K562 (cell line): ENCODE measurements at regions not wholly inside any gene's neighbourhood (a gene's known extent, or its start where the extent isn't known, plus 50 kb on each side); places are given as distances from the start of the nearest gene placed in this dataset.

Experiments
- ATAC-seq: fragments of 200-7000 bp; cut with Tn5 transposase; 3 replicates; pipeline ENCODE4 v1.9.1; 2020; ENCODE audit warnings: moderate library complexity
- BruUV-seq: library from RNA; stranded (reverse); fragments of 400-500 nt; replicated peaks from 2 replicates; lab custom pipeline; 2021; lab: Mats Ljungman, UMichigan
- CTCF ChIA-PET: fragments of 300-600 bp; formaldehyde crosslinking; extraction: SDS; loops from one replicate; lab custom pipeline; 2021; ENCODE audit warnings: low intra/inter-chr PET ratio; lab: Yijun Ruan, JAX
- POLR2A ChIA-PET: fragments of 300-600, 350-650 bp; sonication (Branson Sonifier 250); formaldehyde crosslinking; extraction: SDS; loops from one replicate; lab custom pipeline; 2021; ENCODE audit warnings: antibody characterized with exemption, inconsistent platforms; lab: Yijun Ruan, JAX
- DNase-seq, 4 experiments: peaks; one replicate each; pipeline versions ENCODE4 v3.0.0 to v3.0.0-alpha.2; 2011 to 2018; ENCODE audit warnings: low spot score in 3 of 4, mixed read lengths in 3 of 4; ENCODE audit errors: extremely low read depth in 1 of 4
- FAIRE-seq: peaks from 2 replicates; lab custom pipeline; 2011; peaks lifted over from hg19 to GRCh38; lab: Jason Lieb, UNC
- H2AFZ ChIP-seq: 2 replicates; pipeline ENCODE4 v1.6.0; 2011; ENCODE audit warnings: low read depth, low read length, control low read depth, inconsistent platforms
- H3K27ac ChIP-seq: fragments of 200-600 bp; 3 replicates; pipeline ENCODE4 v1.8.0; 2011; ENCODE audit warnings: low read depth, mild to moderate bottlenecking, control low read depth, inconsistent platforms, low read length, moderate library complexity, mixed read lengths; ENCODE audit errors: extremely low read depth
- H3K27me3 ChIP-seq, 2 experiments: fragments of 300-600 bp in 1 of 2; 2 replicates in 1 of 2; 3 replicates in 1 of 2; pipeline versions ENCODE4 v1.6.0 to v1.8.0; 2011; ENCODE audit warnings: inconsistent platforms in 2 of 2, low read length in 2 of 2, mild to moderate bottlenecking in 1 of 2, mixed read lengths in 1 of 2, moderate library complexity in 1 of 2; ENCODE audit not compliant: control insufficient read depth in 2 of 2, insufficient read depth in 2 of 2
- H3K36me3 ChIP-seq: fragments of 300-600 bp; 3 replicates; pipeline ENCODE4 v1.8.0; 2011; ENCODE audit warnings: mild to moderate bottlenecking, low read length, inconsistent platforms; ENCODE audit not compliant: control insufficient read depth, insufficient read depth
- H3K4me1 ChIP-seq, 2 experiments: fragments of 200-600 bp in 1 of 2; replicated peaks in 1 of 2; 2 replicates in 1 of 2; 3 replicates in 1 of 2; pipeline versions ENCODE4 v1.5.1 to v1.8.0; 2011; ENCODE audit warnings: inconsistent platforms in 2 of 2, low read length in 2 of 2, mild to moderate bottlenecking in 1 of 2, mixed read lengths in 1 of 2, moderate library complexity in 1 of 2; ENCODE audit not compliant: control insufficient read depth in 2 of 2, insufficient read depth in 2 of 2
- H3K4me2 ChIP-seq: 2 replicates; pipeline ENCODE4 v1.6.1; 2011; ENCODE audit warnings: low read length, control low read depth, inconsistent platforms, mixed read lengths; ENCODE audit not compliant: insufficient read depth
- H3K4me3 ChIP-seq: fragments of 200-600 bp; sonication (generic), shearing (Covaris generic); 2 replicates; pipeline ENCODE4 v1.5.1; 2016; ENCODE audit warnings: control low read depth, inconsistent platforms
- H3K79me2 ChIP-seq: fragments of 200-600 bp; 3 replicates; pipeline ENCODE4 v1.8.0; 2011; ENCODE audit warnings: low read length, inconsistent platforms; ENCODE audit not compliant: control insufficient read depth, insufficient read depth
- H3K9ac ChIP-seq, 2 experiments: 2 replicates each; pipeline versions ENCODE4 v1.6.0 to v1.6.1; 2011; ENCODE audit warnings: low read depth in 2 of 2, low read length in 2 of 2, control low read depth in 1 of 2, inconsistent platforms in 1 of 2, mild to moderate bottlenecking in 1 of 2, mixed read lengths in 1 of 2; ENCODE audit not compliant: insufficient read depth in 1 of 2
- H3K9me1 ChIP-seq: one replicate; pipeline ENCODE4 v1.6.0; 2011; ENCODE audit warnings: inconsistent platforms, mild to moderate bottlenecking, low read length, moderate library complexity; ENCODE audit not compliant: control insufficient read depth, insufficient read depth
- H3K9me3 ChIP-seq: replicated peaks from 2 replicates; pipeline ENCODE4 v1.5.1; 2011; ENCODE audit warnings: low read depth, low read length, inconsistent platforms; ENCODE audit not compliant: control insufficient read depth, insufficient read depth
- H4K20me1 ChIP-seq: replicated peaks from 2 replicates; pipeline ENCODE4 v1.6.1; 2011; ENCODE audit warnings: low read length, inconsistent platforms, mixed read lengths; ENCODE audit not compliant: control insufficient read depth, insufficient read depth
- ATF3 ChIP-seq, 2 experiments: fragments of 450-650 bp in 1 of 2; sonication (generic) in 1 of 2; formaldehyde crosslinking in 1 of 2; IDR thresholded peaks in 1 of 2; conservative IDR thresholded peaks in 1 of 2; 2 replicates each; pipeline versions ENCODE4 v1.6.1 to v1.8.1; 2016 to 2023; ENCODE audit warnings: mild to moderate bottlenecking in 2 of 2, moderate library complexity in 2 of 2, inconsistent platforms in 1 of 2, missing genetic modification reagents in 1 of 2
- DEAF1 ChIP-seq: fragments of 450-650 bp; formaldehyde crosslinking; IDR thresholded peaks from 2 replicates; pipeline ENCODE4 v1.4.0; 2020; ENCODE audit warnings: mild to moderate bottlenecking, moderate library complexity
- ETS2 ChIP-seq: IDR thresholded peaks from 2 replicates; pipeline ENCODE4 v1.6.1; 2016; ENCODE audit warnings: borderline replicate concordance, missing genetic modification characterization, mild to moderate bottlenecking, moderate library complexity, missing compliant biosample characterization; ENCODE audit not compliant: poor library complexity, severe bottlenecking
- FIP1L1 ChIP-seq: fragments of 200-400 bp; formaldehyde crosslinking; IDR thresholded peaks from 2 replicates; pipeline ENCODE4 v1.6.1; 2018; ENCODE audit warnings: mild to moderate bottlenecking, low read depth, low read length; ENCODE audit not compliant: poor library complexity, severe bottlenecking
- HIVEP1 ChIP-seq: fragments of 250-450 bp; sonication (Bioruptor Pico); IDR thresholded peaks from 2 replicates; pipeline ENCODE4 v1.4.0; 2020; ENCODE audit warnings: mild to moderate bottlenecking
- KHSRP ChIP-seq: fragments of 450-650 bp; IDR thresholded peaks from 2 replicates; pipeline ENCODE4 v1.6.1; 2017
- MBD2 ChIP-seq: sonication (generic); IDR thresholded peaks from 2 replicates; pipeline ENCODE4 v1.6.1; 2016; ENCODE audit warnings: low read depth, borderline replicate concordance
- NEUROD1 ChIP-seq: fragments of 150-350 bp; IDR thresholded peaks from 2 replicates; pipeline ENCODE4 v1.6.1; 2014; ENCODE audit warnings: borderline replicate concordance, low read length, low read depth; ENCODE audit not compliant: partially characterized antibody
- NUFIP1 ChIP-seq: fragments of 450-650 bp; IDR thresholded peaks from 2 replicates; pipeline ENCODE4 v1.6.1; 2018; ENCODE audit not compliant: partially characterized antibody
- RBFOX2 ChIP-seq: fragments of 200-400 bp; formaldehyde crosslinking; IDR thresholded peaks from 2 replicates; pipeline ENCODE4 v1.6.1; 2017; ENCODE audit warnings: low read depth, mild to moderate bottlenecking, low read length, moderate library complexity
- RBM17 ChIP-seq: fragments of 200-400 bp; formaldehyde crosslinking; IDR thresholded peaks from 2 replicates; pipeline ENCODE4 v1.6.1; 2017; ENCODE audit warnings: low read depth, mild to moderate bottlenecking, low read length, borderline replicate concordance
- SNRNP70 ChIP-seq: fragments of 200-400 bp; formaldehyde crosslinking; optimal IDR thresholded peaks from 2 replicates; pipeline ENCODE3; 2017; ENCODE audit warnings: low read depth, low read length
- TAF1 ChIP-seq: IDR thresholded peaks from 2 replicates; pipeline ENCODE4 v1.6.1; 2011; ENCODE audit warnings: mild to moderate bottlenecking, low read length, moderate library complexity; ENCODE audit not compliant: insufficient read depth, control insufficient read depth, severe bottlenecking; ENCODE audit errors: extremely low read depth
- XRCC4 ChIP-seq: IDR thresholded peaks from one replicate; pipeline ENCODE4 v1.6.1; 2011; ENCODE audit not compliant: insufficient read depth, insufficient read length; ENCODE audit errors: extremely low read depth
- ZBTB1 ChIP-seq: sonication (generic); formaldehyde crosslinking; IDR thresholded peaks from 2 replicates; pipeline ENCODE4 v1.8.1; 2023; ENCODE audit warnings: missing genetic modification reagents, low read depth, mild to moderate bottlenecking, borderline replicate concordance
- ZNF121 ChIP-seq: sonication (generic); formaldehyde crosslinking; conservative IDR thresholded peaks from 2 replicates; pipeline ENCODE4 v1.8.0; 2022; ENCODE audit warnings: missing genetic modification reagents
- ZNF707 ChIP-seq: fragments of 250-450 bp; sonication (Bioruptor Pico); conservative IDR thresholded peaks from 2 replicates; pipeline ENCODE4 v1.8.0; 2022; ENCODE audit warnings: inconsistent platforms, mild to moderate bottlenecking, moderate library complexity
- WGBS: fragments of 100-300 bp; shearing (Covaris generic); methylation state at CpG from one replicate; pipeline ENCODE4 v1.1.6; 2016; ENCODE audit warnings: low coverage, mixed read lengths; ENCODE audit not compliant: insufficient coverage; ENCODE audit errors: missing lambda C conversion rate; 5-methylcytosine and 5-hydroxymethylcytosine counted together
- in situ Hi-C: fragments of 300-500 bp; cut with MboI; formaldehyde crosslinking; loops from 4 replicates; pipeline ENCODE4 v1.15.0; 2018; ENCODE audit warnings: inconsistent platforms, mixed read lengths
- intact Hi-C: fragments of 100-400 bp; cut with micrococcal nuclease; formaldehyde crosslinking; loops from 2 replicates; pipeline ENCODE4 v1.14.2; 2022
- TF ChIP-seq, protein P1 (sequence below): sonication (generic); formaldehyde crosslinking; IDR thresholded peaks from 2 replicates; pipeline ENCODE4 v1.9.0; 2022; ENCODE audit warnings: mild to moderate bottlenecking, missing genetic modification reagents

DNA sequence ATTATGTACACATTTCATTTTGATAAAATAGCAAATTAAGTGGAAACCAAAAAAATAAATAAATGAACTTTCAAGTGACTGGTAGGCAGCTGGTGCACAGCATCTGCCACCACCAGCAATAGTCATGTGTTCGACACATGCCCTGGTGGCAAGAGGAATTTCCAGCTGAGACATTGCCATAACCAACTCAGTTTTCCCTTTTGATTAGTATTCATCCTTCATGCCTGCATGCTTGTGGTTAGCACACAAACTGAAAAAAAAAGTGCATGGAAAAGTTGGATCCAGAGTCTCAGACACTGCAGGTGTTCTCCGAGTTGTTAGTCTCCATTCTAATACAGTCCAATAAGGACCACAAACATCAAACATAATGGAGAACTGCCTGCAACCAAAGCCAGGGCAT, 156.0 kb upstream of the SOX4 start:
- Histone ChIP-seq H4K20me1 (no peaks in the 10 kb centered on the region), H3K36me3 (no peaks in the 10 kb centered on the region), H3K4me1 (no peaks in the 10 kb centered on the region), H3K27ac (no peak overlapping the region), H2AFZ (no peak overlapping the region), H3K9me3 (no peaks in the 10 kb centered on the region), H3K27me3 (peaks cover 3 to 19% of the 10 kb centered on the region in 2 experiments; a peak in 4 of 5 replicates), H3K9ac (no peak overlapping the region), H3K4me3 (no peak overlapping the region), H3K79me2 (no peaks in the 10 kb centered on the region), H3K4me2 (no peak overlapping the region), H3K9me1 (no peaks in the 10 kb centered on the region)
- ATAC-seq (no peak), FAIRE-seq (no peak), DNase-seq (no peak)
- in situ Hi-C loops (no loop called here), intact Hi-C loops (no loop called here)
- POLR2A ChIA-PET: no interaction called here
- TF ChIP-seq ATF3 (IDR thresholded peaks at IDR 0.05) (no peak), ATF3 (CRISPR knock-in tag; conservative IDR thresholded peaks at IDR 0.05) (no peak), ZNF121 (CRISPR knock-in tag) (no peak), DEAF1 (CRISPR knock-in tag) (no peak), RBM17 (no peak), NEUROD1 (no peak), KHSRP (no peak), MBD2 (no peak), HIVEP1 (CRISPR knock-in tag) (no peak), TAF1 (no peak), RBFOX2 (no peak), ZNF707 (CRISPR knock-in tag) (no peak), ETS2 (tag) (no peak), ZBTB1 (CRISPR knock-in tag) (no peak), FIP1L1 (no peak), NUFIP1 (no peak), XRCC4 (no peak), SNRNP70 (no peak)
- TF ChIP-seq, protein P1, sequence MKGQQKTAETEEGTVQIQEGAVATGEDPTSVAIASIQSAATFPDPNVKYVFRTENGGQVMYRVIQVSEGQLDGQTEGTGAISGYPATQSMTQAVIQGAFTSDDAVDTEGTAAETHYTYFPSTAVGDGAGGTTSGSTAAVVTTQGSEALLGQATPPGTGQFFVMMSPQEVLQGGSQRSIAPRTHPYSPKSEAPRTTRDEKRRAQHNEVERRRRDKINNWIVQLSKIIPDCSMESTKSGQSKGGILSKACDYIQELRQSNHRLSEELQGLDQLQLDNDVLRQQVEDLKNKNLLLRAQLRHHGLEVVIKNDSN (CRISPR knock-in tag): no peak
- WGBS: 6% methylated on average over 2 of the region's 2 CpGs
- CTCF ChIA-PET: no interaction called here
- no TSS peak for BruUV-seq
